SK-N-SH (cell line): ENCODE measurements at regions not wholly inside any gene's neighbourhood (a gene's known extent, or its start where the extent isn't known, plus 50 kb on each side); places are given as distances from the start of the nearest gene placed in this dataset.

ENCODE experiments used
- CTCF ChIP-seq: fragments of 200-600 bp; sonication (generic); IDR thresholded peaks from 2 replicates; pipeline ENCODE4 v1.6.1; 2017; ENCODE audit warnings: antibody characterized with exemption, mild to moderate bottlenecking, moderate library complexity
- EP300 ChIP-seq, 2 experiments: IDR thresholded peaks; 2 replicates each; pipeline versions ENCODE4 v1.4.0 to v1.6.1; 2012; ENCODE audit warnings: borderline replicate concordance in 1 of 2, low read depth in 1 of 2, low read length in 1 of 2
- FOXM1 ChIP-seq: IDR thresholded peaks from 2 replicates; pipeline ENCODE4 v1.4.0; 2012; ENCODE audit warnings: low read depth, mild to moderate bottlenecking
- NRF1 ChIP-seq: IDR thresholded peaks from 2 replicates; pipeline ENCODE4 v1.6.1; 2012; ENCODE audit warnings: low read depth, mild to moderate bottlenecking, low read length

GRCh38 chr10:85547460-85548023 lies 819.1 kb downstream of the GRID1 start:
- TF ChIP-seq EP300 (IDR thresholded peaks at IDR 0.05; ENCODE audit: borderline replicate concordance in 1 of 2, low read depth in 1 of 2, low read length in 1 of 2): no peak
- TF ChIP-seq CTCF: no peak
- TF ChIP-seq FOXM1: no peak
- no peak for TF ChIP-seq NRF1
